Osteoblast (primary cell): ENCODE measurements at regions not wholly inside any gene's neighbourhood (a gene's known extent, or its start where the extent isn't known, plus 50 kb on each side); places are given as distances from the start of the nearest gene placed in this dataset.

Experiments used
- DNase-seq: peaks from one replicate; pipeline ENCODE4 v3.0.0; 2011; ENCODE audit warnings: low spot score, mixed read lengths; ENCODE audit not compliant: insufficient read length; ENCODE audit errors: missing footprints
- H2AFZ ChIP-seq: 2 replicates; pipeline ENCODE4 v1.6.0; 2011; ENCODE audit warnings: mild to moderate bottlenecking, low read length
- H3K27ac ChIP-seq: 2 replicates; pipeline ENCODE4 v1.5.1; 2011; ENCODE audit warnings: mild to moderate bottlenecking, low read depth, low read length, moderate library complexity
- H3K27me3 ChIP-seq: 2 replicates; pipeline ENCODE4 v1.6.0; 2012; ENCODE audit warnings: mild to moderate bottlenecking, control low read depth, inconsistent platforms, low read length, moderate library complexity; ENCODE audit not compliant: insufficient read depth
- H3K36me3 ChIP-seq: 2 replicates; pipeline ENCODE4 v1.5.1; 2011; ENCODE audit warnings: mild to moderate bottlenecking, low read length, control low read depth, moderate library complexity; ENCODE audit not compliant: insufficient read depth
- H3K4me1 ChIP-seq: 2 replicates; pipeline ENCODE4 v1.5.1; 2011; ENCODE audit warnings: mild to moderate bottlenecking, low read length, control low read depth, moderate library complexity; ENCODE audit not compliant: insufficient read depth
- H3K4me2 ChIP-seq: 2 replicates; pipeline ENCODE4 v1.6.0; 2011; ENCODE audit warnings: mild to moderate bottlenecking, low read length; ENCODE audit not compliant: insufficient read depth
- H3K4me3 ChIP-seq: fragments of 200-600 bp; sonication (generic); 3 replicates; pipeline ENCODE4 v1.5.1; 2012; ENCODE audit warnings: mild to moderate bottlenecking, low read length, inconsistent platforms; ENCODE audit not compliant: insufficient read depth
- H3K79me2 ChIP-seq: 2 replicates; pipeline ENCODE4 v1.6.0; 2012; ENCODE audit warnings: mild to moderate bottlenecking, low read length, control low read depth, inconsistent platforms; ENCODE audit not compliant: insufficient read depth
- H3K9me3 ChIP-seq: 2 replicates; pipeline ENCODE4 v1.5.1; 2011; ENCODE audit warnings: low read depth, low read length, control low read depth
- H4K20me1 ChIP-seq: 2 replicates; pipeline ENCODE4 v1.6.0; 2012; ENCODE audit warnings: mild to moderate bottlenecking, low read length, control low read depth; ENCODE audit not compliant: insufficient read depth
- CTCF ChIP-seq: IDR thresholded peaks from 2 replicates; pipeline ENCODE4 v1.5.1; 2011; ENCODE audit warnings: mild to moderate bottlenecking, low read depth, low read length, moderate library complexity; ENCODE audit errors: extremely low read depth

DNA sequence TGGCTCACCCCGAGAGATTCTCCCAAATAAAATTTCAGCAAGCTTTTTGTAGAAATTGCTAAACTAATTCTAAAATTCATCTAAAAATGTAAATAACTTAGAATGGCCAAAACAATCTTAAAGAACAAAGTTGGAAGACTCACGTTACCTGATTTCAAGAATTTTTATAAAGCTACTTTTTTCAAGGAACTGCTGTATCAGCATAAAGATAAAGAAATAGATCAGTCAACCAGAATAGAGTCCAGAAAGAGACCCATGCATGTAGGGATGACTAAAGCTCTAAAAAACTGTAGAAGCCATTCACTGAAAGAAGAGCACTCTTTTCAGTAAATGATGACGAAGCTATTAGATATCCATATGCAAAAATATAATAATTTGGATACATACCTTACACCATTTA lies 652.1 kb downstream of the TBC1D32 start:
- H3K4me1 ChIP-seq, result no peaks in the 10 kb centered on the region
- no peaks in the 10 kb centered on the region for H3K27me3 ChIP-seq
- no peaks in the 10 kb centered on the region for H3K9me3 ChIP-seq
- DNase-seq, result no peak
- H3K27ac ChIP-seq, result no peak overlapping the region
- no peak for TF ChIP-seq CTCF
- no peaks in the 10 kb centered on the region for H3K79me2 ChIP-seq
- H4K20me1 ChIP-seq, result no peaks in the 10 kb centered on the region
- H3K4me2 ChIP-seq, result no peak overlapping the region
- no peak overlapping the region for H2AFZ ChIP-seq
- no peak overlapping the region for H3K4me3 ChIP-seq
- H3K36me3 ChIP-seq, result no peaks in the 10 kb centered on the region

GRCh38 chr6:120681204-120681603 lies 653.1 kb downstream of the TBC1D32 start:
- H4K20me1 ChIP-seq, result no peaks in the 10 kb centered on the region
- H3K36me3 ChIP-seq, result no peaks in the 10 kb centered on the region
- no peak overlapping the region for H3K4me2 ChIP-seq
- no peaks in the 10 kb centered on the region for H3K4me1 ChIP-seq
- no peak for TF ChIP-seq CTCF
- no peak for DNase-seq
- H3K9me3 ChIP-seq, result no peaks in the 10 kb centered on the region
- no peak overlapping the region for H3K4me3 ChIP-seq
- H3K27ac ChIP-seq, result no peak overlapping the region
- H3K27me3 ChIP-seq, result no peaks in the 10 kb centered on the region
- H3K79me2 ChIP-seq, result no peaks in the 10 kb centered on the region
- H2AFZ ChIP-seq, result no peak overlapping the region

- no peak for DNase-seq
These were observed 658.4 kb downstream of the TBC1D32 start for GRCh38 chr6:120675886-120676285.

GRCh38 chr6:120671519-120671918 lies 662.8 kb downstream of the TBC1D32 start:
- no peak for DNase-seq
- H3K4me3 ChIP-seq, result no peak overlapping the region
- no peaks in the 10 kb centered on the region for H3K9me3 ChIP-seq
- H3K27me3 ChIP-seq, result no peaks in the 10 kb centered on the region
- H3K36me3 ChIP-seq, result no peaks in the 10 kb centered on the region
- no peak overlapping the region for H2AFZ ChIP-seq
- no peaks in the 10 kb centered on the region for H3K4me1 ChIP-seq
- H3K79me2 ChIP-seq, result no peaks in the 10 kb centered on the region
- no peak for TF ChIP-seq CTCF
- H3K27ac ChIP-seq, result no peak overlapping the region
- H3K4me2 ChIP-seq, result no peak overlapping the region
- H4K20me1 ChIP-seq, result no peaks in the 10 kb centered on the region

More at GRCh38 chr6:120675886-120676285, 658.4 kb downstream of the TBC1D32 start:
- H3K4me1 ChIP-seq, result no peaks in the 10 kb centered on the region
- TF ChIP-seq CTCF, result no peak
- H3K4me2 ChIP-seq, result no peak overlapping the region
- H3K4me3 ChIP-seq, result no peak overlapping the region
- no peaks in the 10 kb centered on the region for H3K27me3 ChIP-seq
- H4K20me1 ChIP-seq, result no peaks in the 10 kb centered on the region
- no peaks in the 10 kb centered on the region for H3K79me2 ChIP-seq
- H2AFZ ChIP-seq, result no peak overlapping the region
- no peaks in the 10 kb centered on the region for H3K9me3 ChIP-seq
- no peaks in the 10 kb centered on the region for H3K36me3 ChIP-seq
- no peak overlapping the region for H3K27ac ChIP-seq
